Osteocyte (in vitro differentiated cells): ENCODE measurements at regions not wholly inside any gene's neighbourhood (a gene's known extent, or its start where the extent isn't known, plus 50 kb on each side); places are given as distances from the start of the nearest gene placed in this dataset.
A peak's percentile ranks its signal among the peaks of the same experiment; 100 is the strongest.

Source experiments
- DNase-seq: peaks from one replicate; pipeline ENCODE4 v3.0.0; 2021; ENCODE audit warnings: mixed read lengths; ENCODE audit not compliant: unreplicated experiment; ENCODE audit errors: extremely low spot score
- H3K27ac Mint-ChIP-seq: one replicate; pipeline ENCODE4 v1.8.0; 2021; ENCODE audit warnings: mild to moderate bottlenecking, mixed read lengths; ENCODE audit not compliant: unreplicated experiment
- H3K27me3 Mint-ChIP-seq: one replicate; pipeline ENCODE4 v1.8.0; 2021; ENCODE audit warnings: mixed read lengths; ENCODE audit not compliant: unreplicated experiment
- H3K36me3 Mint-ChIP-seq: one replicate; pipeline ENCODE4 v1.8.0; 2021; ENCODE audit warnings: mixed read lengths; ENCODE audit not compliant: unreplicated experiment
- H3K4me1 Mint-ChIP-seq: one replicate; pipeline ENCODE4 v1.8.0; 2021; ENCODE audit warnings: mixed read lengths; ENCODE audit not compliant: unreplicated experiment
- H3K4me3 Mint-ChIP-seq: one replicate; pipeline ENCODE4 v1.8.0; 2021; ENCODE audit warnings: mild to moderate bottlenecking, moderate library complexity, mixed read lengths; ENCODE audit not compliant: unreplicated experiment
- H3K9me3 Mint-ChIP-seq: one replicate; pipeline ENCODE4 v1.8.0; 2021; ENCODE audit warnings: mixed read lengths; ENCODE audit not compliant: unreplicated experiment
- CTCF ChIP-seq: fragments of 200-600 bp; sonication (generic); IDR thresholded peaks from 2 replicates; pipeline ENCODE4 v1.5.0; 2021; ENCODE audit warnings: antibody characterized with exemption, mild to moderate bottlenecking, moderate library complexity

DNA sequence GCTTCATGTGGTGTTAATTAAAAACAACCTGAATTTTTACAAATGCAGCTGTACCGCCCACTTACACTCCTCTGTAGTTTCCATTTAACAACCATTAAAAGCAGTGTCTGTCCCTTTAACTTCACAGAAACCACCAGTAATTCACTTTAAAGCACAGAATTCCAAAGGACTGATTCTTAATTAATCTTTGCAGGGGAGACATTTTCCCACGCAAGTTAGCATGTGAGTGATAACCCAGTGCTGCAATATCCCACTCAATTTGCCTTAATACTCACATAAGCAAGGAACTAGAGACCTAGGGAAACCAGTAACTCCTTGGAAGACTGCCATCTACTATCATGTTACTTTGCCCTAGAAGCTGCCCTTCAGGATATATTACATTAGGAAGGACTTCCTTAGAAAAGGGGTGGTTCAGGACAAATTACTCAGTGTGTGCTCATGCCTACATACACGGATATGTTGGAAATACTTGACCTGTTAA, 102.3 kb downstream of the OSR1 start:
- H3K4me3 Mint-ChIP-seq = no peak overlapping the region
- peaks cover 2% of the 10 kb centered on the region for H3K27me3 Mint-ChIP-seq
- H3K36me3 Mint-ChIP-seq = no peaks in the 10 kb centered on the region
- H3K9me3 Mint-ChIP-seq = peaks cover 12% of the 10 kb centered on the region
- no peak for DNase-seq
- H3K4me1 Mint-ChIP-seq = peaks cover 16% of the 10 kb centered on the region
- no peak for TF ChIP-seq CTCF
- H3K27ac Mint-ChIP-seq = no peak overlapping the region

- no peaks in the 10 kb centered on the region for H3K27me3 Mint-ChIP-seq
- no peak for DNase-seq
- H3K36me3 Mint-ChIP-seq = no peaks in the 10 kb centered on the region
- H3K27ac Mint-ChIP-seq = no peak overlapping the region
- TF ChIP-seq CTCF = no peak
- no peak overlapping the region for H3K4me3 Mint-ChIP-seq
- H3K4me1 Mint-ChIP-seq = peaks cover 16% of the 10 kb centered on the region
- peaks cover 12% of the 10 kb centered on the region for H3K9me3 Mint-ChIP-seq
These were observed 102.9 kb downstream of the OSR1 start for GRCh38 chr2:19255481-19255880.

GRCh38 chr2:19251554-19251953, 106.9 kb downstream of the OSR1 start:
- H3K9me3 Mint-ChIP-seq = peaks cover 4% of the 10 kb centered on the region
- no peaks in the 10 kb centered on the region for H3K27me3 Mint-ChIP-seq
- H3K4me1 Mint-ChIP-seq = peaks cover 19% of the 10 kb centered on the region
- no peaks in the 10 kb centered on the region for H3K36me3 Mint-ChIP-seq
- H3K27ac Mint-ChIP-seq = no peak overlapping the region
- no peak for TF ChIP-seq CTCF
- no peak overlapping the region for H3K4me3 Mint-ChIP-seq
- no peak for DNase-seq

DNA sequence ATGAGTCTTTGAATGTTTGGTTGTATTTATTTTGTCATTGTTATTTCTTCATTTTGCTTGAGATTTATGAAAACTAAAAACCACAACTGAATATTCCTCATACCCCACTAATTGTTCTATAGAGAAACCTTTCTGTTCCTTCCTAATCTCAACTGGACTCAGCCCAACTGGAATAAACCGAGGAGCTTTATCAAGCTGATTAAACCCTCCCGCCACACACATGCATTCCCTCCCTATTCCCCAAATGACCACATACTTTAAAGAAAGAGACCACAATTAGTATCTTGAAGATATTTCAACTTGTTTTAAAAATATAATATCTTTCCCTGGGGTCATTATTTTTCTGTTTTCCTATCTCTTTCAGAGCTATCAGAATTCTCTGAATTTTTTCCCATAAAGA, 107.5 kb downstream of the OSR1 start:
- no peaks in the 10 kb centered on the region for H3K36me3 Mint-ChIP-seq
- H3K9me3 Mint-ChIP-seq = peaks cover 4% of the 10 kb centered on the region
- peaks cover 14% of the 10 kb centered on the region for H3K4me1 Mint-ChIP-seq
- H3K27ac Mint-ChIP-seq = no peak overlapping the region
- H3K4me3 Mint-ChIP-seq = no peak overlapping the region
- no peak for DNase-seq
- TF ChIP-seq CTCF = no peak
- H3K27me3 Mint-ChIP-seq = no peaks in the 10 kb centered on the region

DNA sequence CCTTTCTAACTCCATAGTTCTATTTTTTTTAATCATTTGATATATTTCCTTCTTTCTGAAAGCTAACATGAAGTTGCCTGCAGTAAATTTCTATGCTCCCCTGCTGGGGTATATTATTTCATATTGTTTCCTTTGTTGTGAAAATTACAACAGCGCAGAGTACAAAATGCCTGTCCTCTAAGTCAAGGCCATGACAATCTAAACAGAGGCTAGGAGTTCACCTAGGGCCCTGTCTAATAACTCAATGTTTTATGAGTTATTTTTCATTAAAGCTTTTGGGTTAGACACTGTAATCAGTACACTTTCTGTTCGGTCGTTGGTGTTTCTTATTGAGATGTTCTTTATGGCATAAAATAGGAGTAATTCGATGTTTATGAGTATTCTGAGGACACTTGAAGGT, 111.2 kb downstream of the OSR1 start:
- DNase-seq = no peak
- no peak for TF ChIP-seq CTCF
- H3K27ac Mint-ChIP-seq = peak overlapping the region; percentile 66
- H3K4me3 Mint-ChIP-seq = no peak overlapping the region
- no peaks in the 10 kb centered on the region for H3K36me3 Mint-ChIP-seq
- no peaks in the 10 kb centered on the region for H3K9me3 Mint-ChIP-seq
- H3K27me3 Mint-ChIP-seq = no peaks in the 10 kb centered on the region
- peaks cover 9% of the 10 kb centered on the region for H3K4me1 Mint-ChIP-seq
